A673 (cell line): ENCODE measurements at regions not wholly inside any gene's neighbourhood (a gene's known extent, or its start where the extent isn't known, plus 50 kb on each side); places are given as distances from the start of the nearest gene placed in this dataset.

Experiments used
- BruUV-seq: library from RNA; stranded (reverse); fragments of 400-500 nt; replicated peaks from 2 replicates; lab custom pipeline; 2021; lab: Mats Ljungman, UMichigan
- CTCF ChIA-PET: fragments of 300-600 bp; sonication (Branson Sonifier 250); formaldehyde crosslinking; loops from one replicate; lab custom pipeline; 2022; ENCODE audit warnings: antibody characterized with exemption; lab: Charles Lee
- POLR2A ChIA-PET: fragments of 300-600 bp; sonication (Branson Sonifier 250); formaldehyde crosslinking; loops from one replicate; lab custom pipeline; 2022; ENCODE audit warnings: antibody characterized with exemption; ENCODE audit not compliant: low non-redundant PET; lab: Charles Lee
- DNase-seq: peaks from one replicate; pipeline ENCODE4 v3.0.0-alpha.2; 2015; ENCODE audit warnings: low spot score
- H3K27ac ChIP-seq: fragments of 200-600 bp; sonication (generic); 2 replicates; pipeline ENCODE4 v1.5.1; 2016; ENCODE audit warnings: mixed run types, low read depth, mild to moderate bottlenecking, mixed read lengths, antibody characterized with exemption, low read length; ENCODE audit not compliant: poor library complexity, severe bottlenecking
- H3K27me3 ChIP-seq: fragments of 200-600 bp; sonication (generic); replicated peaks from 2 replicates; pipeline ENCODE4 v1.6.1; 2017; ENCODE audit warnings: mixed run types, low read depth, mild to moderate bottlenecking, mixed read lengths, antibody characterized with exemption, low read length; ENCODE audit not compliant: insufficient read depth, poor library complexity
- H3K36me3 ChIP-seq: fragments of 200-600 bp; sonication (generic); 2 replicates; pipeline ENCODE4 v1.6.1; 2016; ENCODE audit warnings: mixed run types, mild to moderate bottlenecking, mixed read lengths, antibody characterized with exemption, low read length; ENCODE audit not compliant: insufficient read depth, poor library complexity, severe bottlenecking
- H3K4me1 ChIP-seq: fragments of 200-600 bp; sonication (generic); 2 replicates; pipeline ENCODE4 v1.6.1; 2017; ENCODE audit warnings: mixed run types, mild to moderate bottlenecking, mixed read lengths, antibody characterized with exemption, low read length; ENCODE audit not compliant: insufficient read depth, poor library complexity, severe bottlenecking
- H3K4me3 ChIP-seq: fragments of 200-600 bp; sonication (generic); 2 replicates; pipeline ENCODE4 v1.5.1; 2016; ENCODE audit warnings: low read depth, mixed run types, mild to moderate bottlenecking, mixed read lengths, low read length; ENCODE audit not compliant: poor library complexity, severe bottlenecking
- H3K9me3 ChIP-seq: fragments of 200-600 bp; sonication (generic); 2 replicates; pipeline ENCODE4 v1.6.1; 2016; ENCODE audit warnings: mixed run types, low read depth, mild to moderate bottlenecking, mixed read lengths, antibody characterized with exemption, low read length; ENCODE audit not compliant: poor library complexity, severe bottlenecking
- EZH2 ChIP-seq: fragments of 200-600 bp; sonication (generic); IDR thresholded peaks from 2 replicates; pipeline ENCODE4 v1.6.1; 2017; ENCODE audit warnings: borderline replicate concordance, low read depth, mild to moderate bottlenecking, mixed read lengths, antibody characterized with exemption, low read length; ENCODE audit not compliant: poor library complexity, severe bottlenecking
- intact Hi-C: fragments of 100-400 bp; cut with micrococcal nuclease; formaldehyde crosslinking; loops from one replicate; pipeline ENCODE4 v1.10.0; 2022; ENCODE audit not compliant: unreplicated experiment
- TF ChIP-seq, protein P1 (sequence below): fragments of 300-800, 200-600 bp; sonication (generic); conservative IDR thresholded peaks from 2 replicates; pipeline ENCODE4 v1.5.1; 2017; ENCODE audit warnings: low read depth, mild to moderate bottlenecking, antibody characterized with exemption, low read length, moderate library complexity, mixed read lengths

DNA sequence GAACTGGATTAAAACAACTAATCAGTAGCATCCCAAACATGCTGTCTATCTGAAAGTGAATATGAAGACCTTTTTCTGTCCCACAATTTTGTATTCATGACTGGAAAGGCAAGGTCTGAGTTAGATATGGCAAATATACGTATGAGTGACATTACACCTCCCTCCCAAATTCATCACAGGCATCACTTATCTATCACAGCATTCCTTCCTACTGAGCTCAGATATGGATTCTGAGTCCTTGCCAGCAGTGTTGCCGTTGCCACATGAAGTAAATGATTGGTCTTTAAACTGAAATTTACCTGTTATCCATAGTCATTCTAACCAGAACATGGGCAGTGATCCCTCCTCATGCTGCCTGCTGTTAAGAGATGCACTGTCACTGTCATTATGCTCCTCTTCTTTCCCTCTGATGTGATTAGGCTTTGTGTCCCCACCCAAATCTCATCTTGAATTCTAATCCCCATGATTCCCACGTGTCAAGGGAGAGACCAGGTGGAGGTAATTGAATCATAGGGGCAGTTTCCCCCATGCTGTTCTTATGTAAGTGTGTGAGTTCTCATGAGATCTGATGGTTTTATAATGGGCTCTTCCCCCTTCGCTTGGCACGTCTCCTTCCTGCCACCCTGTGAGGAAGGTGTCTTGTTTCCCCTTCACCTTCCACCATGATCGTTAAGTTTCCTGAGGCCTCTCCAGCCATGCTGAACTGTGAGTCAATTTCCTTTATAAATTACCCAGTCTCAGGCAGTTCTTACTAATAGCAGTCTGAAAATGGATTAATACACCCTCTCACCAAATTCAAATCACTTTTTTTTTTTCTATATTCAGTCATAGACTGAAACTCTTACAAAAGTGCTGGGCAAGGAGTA is 288.4 kb downstream of the NUAK1 start:
- no peak for TF ChIP-seq EZH2
- TF ChIP-seq, protein P1, sequence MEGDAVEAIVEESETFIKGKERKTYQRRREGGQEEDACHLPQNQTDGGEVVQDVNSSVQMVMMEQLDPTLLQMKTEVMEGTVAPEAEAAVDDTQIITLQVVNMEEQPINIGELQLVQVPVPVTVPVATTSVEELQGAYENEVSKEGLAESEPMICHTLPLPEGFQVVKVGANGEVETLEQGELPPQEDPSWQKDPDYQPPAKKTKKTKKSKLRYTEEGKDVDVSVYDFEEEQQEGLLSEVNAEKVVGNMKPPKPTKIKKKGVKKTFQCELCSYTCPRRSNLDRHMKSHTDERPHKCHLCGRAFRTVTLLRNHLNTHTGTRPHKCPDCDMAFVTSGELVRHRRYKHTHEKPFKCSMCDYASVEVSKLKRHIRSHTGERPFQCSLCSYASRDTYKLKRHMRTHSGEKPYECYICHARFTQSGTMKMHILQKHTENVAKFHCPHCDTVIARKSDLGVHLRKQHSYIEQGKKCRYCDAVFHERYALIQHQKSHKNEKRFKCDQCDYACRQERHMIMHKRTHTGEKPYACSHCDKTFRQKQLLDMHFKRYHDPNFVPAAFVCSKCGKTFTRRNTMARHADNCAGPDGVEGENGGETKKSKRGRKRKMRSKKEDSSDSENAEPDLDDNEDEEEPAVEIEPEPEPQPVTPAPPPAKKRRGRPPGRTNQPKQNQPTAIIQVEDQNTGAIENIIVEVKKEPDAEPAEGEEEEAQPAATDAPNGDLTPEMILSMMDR, result no peak
- H3K27ac ChIP-seq, result no peak overlapping the region
- no peak for DNase-seq
- intact Hi-C loops, result no loop called here
- ChIA-PET POLR2A (no interaction called here), CTCF (no interaction called here)
- no peaks in the 10 kb centered on the region for H3K36me3 ChIP-seq
- no peaks in the 10 kb centered on the region for H3K9me3 ChIP-seq
- no peak overlapping the region for H3K4me3 ChIP-seq
- H3K4me1 ChIP-seq, result no peaks in the 10 kb centered on the region
- BruUV-seq, result no TSS peak
- H3K27me3 ChIP-seq, result no peaks in the 10 kb centered on the region

DNA sequence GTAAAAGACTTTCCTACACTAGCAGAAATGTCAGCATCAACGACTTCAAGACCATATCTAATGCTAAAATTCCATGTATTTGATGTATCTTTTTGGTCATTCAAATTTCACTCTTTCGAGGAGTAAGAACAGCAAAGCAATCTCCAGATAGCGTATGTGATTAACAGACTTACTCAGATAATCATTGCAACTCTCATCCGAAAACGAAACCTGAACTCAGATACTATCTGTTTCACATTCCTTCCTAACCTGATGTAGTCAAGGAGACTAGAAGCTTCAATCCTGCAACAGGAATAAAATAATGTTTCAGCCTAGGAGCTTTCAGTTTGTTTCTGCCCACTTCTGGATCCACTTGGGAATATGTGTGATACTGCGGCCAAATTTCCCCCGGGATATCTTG is 286.3 kb downstream of the NUAK1 start:
- POLR2A ChIA-PET, result no interaction called here
- no peak for DNase-seq
- no peak overlapping the region for H3K27ac ChIP-seq
- no peaks in the 10 kb centered on the region for H3K4me1 ChIP-seq
- no peaks in the 10 kb centered on the region for H3K27me3 ChIP-seq
- intact Hi-C loops, result no loop called here
- no peaks in the 10 kb centered on the region for H3K9me3 ChIP-seq
- BruUV-seq, result no TSS peak
- H3K4me3 ChIP-seq, result no peak overlapping the region
- TF ChIP-seq EZH2, result no peak
- TF ChIP-seq, protein P1, result no peak
- H3K36me3 ChIP-seq, result no peaks in the 10 kb centered on the region
- CTCF ChIA-PET, result no interaction called here

DNA sequence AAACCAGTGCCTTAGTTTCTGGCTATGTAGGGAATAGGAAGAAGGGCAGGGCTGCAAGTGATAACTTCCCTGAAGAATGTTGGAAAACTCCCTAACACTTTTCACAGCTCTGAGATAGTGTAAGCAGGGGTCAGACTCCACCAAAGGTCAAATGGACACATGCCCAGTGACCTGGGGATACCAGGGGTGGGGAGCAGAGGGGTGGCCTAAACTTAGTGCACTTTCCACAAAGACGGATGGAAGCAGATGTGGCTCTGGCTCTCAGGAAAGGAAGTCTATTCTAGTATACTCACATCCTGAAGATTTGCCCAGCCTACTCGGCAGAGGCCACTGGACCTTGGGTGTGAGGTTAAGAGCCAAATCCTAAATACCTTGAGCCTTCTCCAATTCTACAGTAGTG is 285.8 kb downstream of the NUAK1 start:
- TF ChIP-seq, protein P1, result no peak
- TF ChIP-seq EZH2, result no peak
- Histone ChIP-seq H3K4me1 (no peaks in the 10 kb centered on the region), H3K27ac (no peak overlapping the region), H3K9me3 (no peaks in the 10 kb centered on the region), H3K36me3 (no peaks in the 10 kb centered on the region), H3K4me3 (no peak overlapping the region), H3K27me3 (no peaks in the 10 kb centered on the region)
- CTCF ChIA-PET, result no interaction called here
- no peak for DNase-seq
- BruUV-seq, result no TSS peak
- POLR2A ChIA-PET, result no interaction called here
- intact Hi-C loops, result no loop called here
